Tibial artery (tissue), 4 donors: ENCODE measurements at regions not wholly inside any gene's neighbourhood (a gene's known extent, or its start where the extent isn't known, plus 50 kb on each side); places are given as distances from the start of the nearest gene placed in this dataset.
"Not testable (repeated sequence)": the region's sequence is repeated elsewhere in the genome, so short reads cannot be mapped to it uniquely, and the experiment has no call there.

Experiments used
- DNase-seq, 2 donors: peaks; one replicate each; pipeline ENCODE4 v3.0.0-alpha.2; 2019
- H3K27ac ChIP-seq, 2 donors: fragments of 200-600 bp; sonication (generic) in 1 of 2; 1 replicate in 1 of 2; 2 replicates in 1 of 2; pipeline ENCODE4 v1.5.1; 2018 to 2019; ENCODE audit warnings: mild to moderate bottlenecking in 1 of 2
- H3K27me3 ChIP-seq, 2 donors: fragments of 200-600 bp; sonication (generic) in 1 of 2; one replicate each; pipeline versions ENCODE4 v1.5.1 to v1.6.0; 2016 to 2019
- H3K36me3 ChIP-seq, 3 donors: fragments of 200-600 bp; sonication (generic) in 2 of 3; one replicate each; pipeline ENCODE4 v1.5.1; 2016 to 2019; ENCODE audit warnings: mild to moderate bottlenecking in 2 of 3
- H3K4me1 ChIP-seq, 4 donors: fragments of 200-600 bp; sonication (generic) in 2 of 4; 1 replicate in 3 of 4; 2 replicates in 1 of 4; pipeline ENCODE4 v1.5.1; 2016 to 2019
- H3K4me3 ChIP-seq, 2 donors: fragments of 200-600 bp; sonication (generic) in 1 of 2; 1 replicate in 1 of 2; 2 replicates in 1 of 2; pipeline ENCODE4 v1.5.1; 2018 to 2019; ENCODE audit warnings: mild to moderate bottlenecking in 2 of 2
- H3K9me3 ChIP-seq, 3 donors: fragments of 200-600 bp; sonication (generic) in 1 of 3; one replicate each; pipeline ENCODE4 v1.5.1; 2016 to 2019
- intact Hi-C: fragments of 100-400 bp; cut with DNase I; formaldehyde crosslinking; loops from one replicate; pipeline ENCODE4 v1.15.0; 2023; ENCODE audit warnings: low total_unique reads
- TF ChIP-seq, protein P1 (sequence below), 2 experiments: fragments of 200-600 bp in 1 of 2; fragments of 450-650 bp in 1 of 2; IDR thresholded peaks; one replicate each; pipeline ENCODE4 v1.5.1; 2017 to 2019; ENCODE audit warnings: antibody characterized with exemption in 2 of 2, mild to moderate bottlenecking in 1 of 2, moderate library complexity in 1 of 2

- no peaks in the 10 kb centered on the region for H3K36me3 ChIP-seq
Measured at GRCh38 chr16:13351181-13351580, 449.8 kb downstream of the SHISA9 start.

GRCh38 chr16:13351601-13352217 lies 450.3 kb downstream of the SHISA9 start:
- Histone ChIP-seq H3K4me3 (no peak overlapping the region), H3K27ac (no peak overlapping the region), H3K27me3 (no peaks in the 10 kb centered on the region), H3K36me3 (no peaks in the 10 kb centered on the region), H3K9me3 (no peaks in the 10 kb centered on the region), H3K4me1 (no peaks in the 10 kb centered on the region)
- intact Hi-C loops = no loop called here
- TF ChIP-seq, protein P1, sequence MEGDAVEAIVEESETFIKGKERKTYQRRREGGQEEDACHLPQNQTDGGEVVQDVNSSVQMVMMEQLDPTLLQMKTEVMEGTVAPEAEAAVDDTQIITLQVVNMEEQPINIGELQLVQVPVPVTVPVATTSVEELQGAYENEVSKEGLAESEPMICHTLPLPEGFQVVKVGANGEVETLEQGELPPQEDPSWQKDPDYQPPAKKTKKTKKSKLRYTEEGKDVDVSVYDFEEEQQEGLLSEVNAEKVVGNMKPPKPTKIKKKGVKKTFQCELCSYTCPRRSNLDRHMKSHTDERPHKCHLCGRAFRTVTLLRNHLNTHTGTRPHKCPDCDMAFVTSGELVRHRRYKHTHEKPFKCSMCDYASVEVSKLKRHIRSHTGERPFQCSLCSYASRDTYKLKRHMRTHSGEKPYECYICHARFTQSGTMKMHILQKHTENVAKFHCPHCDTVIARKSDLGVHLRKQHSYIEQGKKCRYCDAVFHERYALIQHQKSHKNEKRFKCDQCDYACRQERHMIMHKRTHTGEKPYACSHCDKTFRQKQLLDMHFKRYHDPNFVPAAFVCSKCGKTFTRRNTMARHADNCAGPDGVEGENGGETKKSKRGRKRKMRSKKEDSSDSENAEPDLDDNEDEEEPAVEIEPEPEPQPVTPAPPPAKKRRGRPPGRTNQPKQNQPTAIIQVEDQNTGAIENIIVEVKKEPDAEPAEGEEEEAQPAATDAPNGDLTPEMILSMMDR (IDR thresholded peaks at IDR 0.05) = no peak
- no peak for DNase-seq

More at GRCh38 chr16:13351181-13351580, 449.8 kb downstream of the SHISA9 start:
- Histone ChIP-seq H3K4me3 (no peak overlapping the region), H3K9me3 (no peaks in the 10 kb centered on the region), H3K4me1 (no peaks in the 10 kb centered on the region), H3K27ac (no peak overlapping the region), H3K27me3 (no peaks in the 10 kb centered on the region)
- no peak for DNase-seq
- intact Hi-C loops = no loop called here
- TF ChIP-seq, protein P1 (IDR thresholded peaks at IDR 0.05) = no peak

GRCh38 chr16:13352796-13353195 lies 451.4 kb downstream of the SHISA9 start:
- H3K4me1 ChIP-seq, H3K27ac ChIP-seq, H3K9me3 ChIP-seq, DNase-seq, H3K27me3 ChIP-seq, H3K36me3 ChIP-seq, H3K4me3 ChIP-seq, intact Hi-C loops: not testable (repeated sequence)

DNA sequence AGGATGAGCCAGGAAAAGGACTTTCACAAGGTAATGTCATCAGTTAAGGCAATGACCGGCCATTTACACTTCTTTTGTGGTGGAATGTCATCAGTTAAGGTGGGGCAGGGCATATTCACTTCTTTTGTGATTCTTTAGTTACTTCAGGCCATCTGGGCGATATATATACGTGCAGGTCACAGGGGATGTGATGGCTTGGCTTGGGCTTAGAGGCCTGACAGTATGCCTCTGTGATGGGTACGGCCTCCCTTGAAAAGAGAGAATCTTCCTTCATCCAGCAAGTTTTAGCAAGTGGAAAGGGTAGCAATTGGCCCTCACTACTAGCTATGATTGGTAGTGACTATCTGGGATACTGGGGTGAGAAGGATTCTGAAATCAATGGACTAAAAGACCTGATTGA lies 456.4 kb downstream of the SHISA9 start:
- H3K36me3 ChIP-seq, H3K4me3 ChIP-seq, intact Hi-C loops, H3K4me1 ChIP-seq, H3K27me3 ChIP-seq, DNase-seq, H3K27ac ChIP-seq: not testable (repeated sequence)
- H3K9me3 ChIP-seq = peaks cover 0 to 12% (median 0%) of the 10 kb centered on the region in 3 donors

DNA sequence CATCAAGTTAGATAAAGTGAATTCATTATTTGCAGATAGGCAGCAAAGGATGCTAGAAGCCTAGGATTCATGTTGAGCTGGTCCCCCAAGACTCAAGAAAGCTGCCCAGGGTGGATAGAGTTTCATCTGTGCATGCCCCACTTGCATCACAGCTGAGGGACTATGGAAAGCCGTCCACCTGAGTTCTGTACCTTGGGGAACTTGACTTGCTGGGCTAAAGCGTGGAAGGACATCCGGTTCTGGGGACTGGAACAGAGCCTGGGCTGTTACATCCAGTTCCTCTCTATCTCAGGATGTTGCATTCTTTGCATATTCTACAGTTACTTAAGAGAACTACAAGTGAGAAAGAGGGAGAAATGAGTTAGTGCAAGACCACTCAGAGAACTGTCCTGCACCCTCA lies 458.4 kb downstream of the SHISA9 start:
- Histone ChIP-seq H3K36me3 (no peaks in the 10 kb centered on the region), H3K4me1 (no peaks in the 10 kb centered on the region), H3K9me3 (peaks cover 0 to 12% (median 0%) of the 10 kb centered on the region in 3 donors), H3K27me3 (no peaks in the 10 kb centered on the region), H3K27ac (no peak overlapping the region), H3K4me3 (no peak overlapping the region)
- no peak for DNase-seq
- intact Hi-C loops = no loop called here
- TF ChIP-seq, protein P1 (IDR thresholded peaks at IDR 0.05) = no peak

DNA sequence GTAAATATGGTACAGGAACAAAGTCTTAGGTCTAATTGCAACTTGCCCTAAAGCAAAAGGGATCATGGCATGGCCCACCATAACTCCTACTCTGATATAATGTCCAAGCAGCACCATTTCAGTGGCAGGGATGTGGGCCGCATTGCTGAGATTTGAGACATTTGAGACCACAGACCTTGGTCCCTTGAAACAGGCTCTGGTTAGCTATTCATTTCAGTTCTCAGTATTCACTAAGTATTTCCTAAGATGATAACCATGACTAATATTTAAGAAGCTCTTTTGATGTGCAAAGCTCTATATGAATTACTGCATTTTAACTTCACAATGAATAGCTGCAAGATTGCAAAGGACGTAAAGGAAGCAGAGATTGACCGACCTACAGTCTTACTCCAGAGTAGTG lies 471.0 kb downstream of the SHISA9 start:
- no peak for DNase-seq
- Histone ChIP-seq H3K27me3 (no peaks in the 10 kb centered on the region), H3K27ac (no peak overlapping the region), H3K9me3 (peaks cover 0 to 4% (median 0%) of the 10 kb centered on the region in 3 donors), H3K4me3 (no peak overlapping the region), H3K4me1 (no peaks in the 10 kb centered on the region), H3K36me3 (no peaks in the 10 kb centered on the region)
- TF ChIP-seq, protein P1 (IDR thresholded peaks at IDR 0.05) = no peak
- intact Hi-C loops = no loop called here

DNA sequence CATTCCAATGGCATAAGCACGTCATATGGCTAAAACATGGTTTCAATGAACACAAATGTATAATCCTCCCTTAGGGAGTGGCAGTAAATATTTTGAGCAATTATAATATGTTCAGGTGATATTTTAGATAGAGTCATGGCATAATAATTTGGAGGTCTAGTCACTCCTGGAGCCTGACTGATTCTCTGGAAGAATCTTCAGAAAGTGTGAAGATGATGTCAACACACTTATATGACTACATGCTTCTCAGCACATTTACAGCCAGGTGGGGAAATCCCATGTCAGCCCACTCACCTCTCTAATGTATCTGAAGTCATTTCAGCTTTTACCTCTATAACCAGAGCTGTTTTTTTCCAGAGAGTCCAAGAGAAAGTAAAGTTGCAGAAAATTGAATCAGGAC lies 474.8 kb downstream of the SHISA9 start:
- no peaks in the 10 kb centered on the region for H3K27me3 ChIP-seq
- no peak overlapping the region for H3K27ac ChIP-seq
- H3K4me1 ChIP-seq = no peaks in the 10 kb centered on the region
- intact Hi-C loops = no loop called here
- no peaks in the 10 kb centered on the region for H3K36me3 ChIP-seq
- H3K4me3 ChIP-seq = no peak overlapping the region
- TF ChIP-seq, protein P1 (IDR thresholded peaks at IDR 0.05) = no peak
- H3K9me3 ChIP-seq = peaks cover 0 to 4% (median 0%) of the 10 kb centered on the region in 3 donors
- no peak for DNase-seq
